CD14-positive monocyte (primary cell): ENCODE measurements at regions not wholly inside any gene's neighbourhood (a gene's known extent, or its start where the extent isn't known, plus 50 kb on each side); places are given as distances from the start of the nearest gene placed in this dataset.

Experiments
- DNase-seq, 3 donors: peaks; one replicate each; pipeline ENCODE4 v3.0.0-alpha.2; 2011 to 2022
- H2AFZ ChIP-seq: 2 replicates; pipeline ENCODE4 v1.6.0; 2012; ENCODE audit warnings: mild to moderate bottlenecking, low read depth, low read length, inconsistent platforms; ENCODE audit not compliant: insufficient read depth, poor library complexity, severe bottlenecking
- H3K27ac ChIP-seq, 2 donors: 1 replicate in 1 of 2; 2 replicates in 1 of 2; pipeline ENCODE4 v1.5.1; 2012 to 2013; ENCODE audit warnings: low read length in 2 of 2, control low read depth in 1 of 2, inconsistent platforms in 1 of 2, low read depth in 1 of 2, mild to moderate bottlenecking in 1 of 2
- H3K27me3 ChIP-seq, 2 donors: one replicate each; pipeline versions ENCODE4 v1.6.0 to v1.6.1; 2011 to 2013; ENCODE audit warnings: low read length in 2 of 2; ENCODE audit not compliant: control insufficient read depth in 2 of 2, insufficient read depth in 2 of 2
- H3K36me3 ChIP-seq, 2 donors: replicated peaks in 1 of 2; 1 replicate in 1 of 2; 2 replicates in 1 of 2; pipeline versions ENCODE4 v1.5.1 to v1.6.1; 2012 to 2013; ENCODE audit warnings: low read length in 2 of 2, control low read depth in 1 of 2, inconsistent platforms in 1 of 2, mild to moderate bottlenecking in 1 of 2; ENCODE audit not compliant: insufficient read depth in 2 of 2, control insufficient read depth in 1 of 2
- H3K4me1 ChIP-seq, 2 donors: 1 replicate in 1 of 2; 2 replicates in 1 of 2; pipeline versions ENCODE4 v1.5.1 to v1.6.1; 2012 to 2013; ENCODE audit warnings: low read length in 2 of 2, control low read depth in 1 of 2, inconsistent platforms in 1 of 2, mild to moderate bottlenecking in 1 of 2, moderate library complexity in 1 of 2; ENCODE audit not compliant: insufficient read depth in 2 of 2, control insufficient read depth in 1 of 2
- H3K4me2 ChIP-seq: replicated peaks from 2 replicates; pipeline ENCODE3; 2012; ENCODE audit warnings: low read length, moderate library complexity, mild to moderate bottlenecking; ENCODE audit not compliant: poor library complexity, severe bottlenecking; ENCODE audit errors: extremely low read depth
- H3K4me3 ChIP-seq, 3 experiments: fragments of 200-600 bp in 1 of 3; sonication (generic) in 1 of 3; replicated peaks in 1 of 3; 1 replicate in 2 of 3; 2 replicates in 1 of 3; pipeline ENCODE4 v1.5.1; 2011 to 2013; ENCODE audit warnings: low read length in 3 of 3, mild to moderate bottlenecking in 3 of 3, control low read depth in 2 of 3, low read depth in 2 of 3, inconsistent platforms in 1 of 3, moderate library complexity in 1 of 3
- H3K79me2 ChIP-seq: 2 replicates; pipeline ENCODE4 v1.6.0; 2012; ENCODE audit warnings: mild to moderate bottlenecking, control low read depth, inconsistent platforms, low read length, moderate library complexity; ENCODE audit not compliant: insufficient read depth
- H3K9ac ChIP-seq: 2 replicates; pipeline ENCODE4 v1.6.0; 2017; ENCODE audit warnings: low read length, mild to moderate bottlenecking; ENCODE audit not compliant: insufficient read depth, poor library complexity, severe bottlenecking
- H3K9me3 ChIP-seq, 2 donors: replicated peaks in 1 of 2; 1 replicate in 1 of 2; 2 replicates in 1 of 2; pipeline versions ENCODE4 v1.5.1 to v1.6.1; 2012 to 2013; ENCODE audit warnings: low read length in 2 of 2, control low read depth in 1 of 2; ENCODE audit not compliant: control insufficient read depth in 1 of 2, insufficient read depth in 1 of 2
- H4K20me1 ChIP-seq: 2 replicates; pipeline ENCODE4 v1.6.0; 2012; ENCODE audit warnings: mild to moderate bottlenecking, low read length, control low read depth, moderate library complexity; ENCODE audit not compliant: insufficient read depth
- H3K27ac Mint-ChIP-seq, 7 donors: one replicate each; pipeline ENCODE4 v1.8.0; 2020; ENCODE audit warnings: mild to moderate bottlenecking in 7 of 7, mixed read lengths in 7 of 7, moderate library complexity in 6 of 7, inconsistent platforms in 2 of 7
- H3K27me3 Mint-ChIP-seq, 3 donors: one replicate each; pipeline ENCODE4 v1.8.0; 2021 to 2022; ENCODE audit warnings: low read depth in 3 of 3, mild to moderate bottlenecking in 3 of 3, mixed read lengths in 3 of 3, moderate library complexity in 3 of 3, inconsistent platforms in 1 of 3
- H3K36me3 Mint-ChIP-seq, 2 donors: one replicate each; pipeline ENCODE4 v1.8.0; 2020; ENCODE audit warnings: mixed read lengths in 2 of 2, inconsistent platforms in 1 of 2, mild to moderate bottlenecking in 1 of 2
- H3K4me1 Mint-ChIP-seq: one replicate; pipeline ENCODE4 v1.8.0; 2020; ENCODE audit warnings: mild to moderate bottlenecking, mixed read lengths
- H3K4me3 Mint-ChIP-seq, 2 donors: one replicate each; pipeline ENCODE4 v1.8.0; 2020; ENCODE audit warnings: mild to moderate bottlenecking in 2 of 2, mixed read lengths in 2 of 2, moderate library complexity in 1 of 2
- H3K9me3 Mint-ChIP-seq, 7 donors: one replicate each; pipeline ENCODE4 v1.8.0; 2020 to 2022; ENCODE audit warnings: mixed read lengths in 7 of 7, mild to moderate bottlenecking in 6 of 7, moderate library complexity in 6 of 7, inconsistent platforms in 2 of 7
- WGBS: methylation state at CpG from one replicate; pipeline ENCODE4 v1.1.5; 2013; ENCODE audit warnings: missing lambda C conversion rate; ENCODE audit not compliant: insufficient coverage; 5-methylcytosine and 5-hydroxymethylcytosine counted together
- intact Hi-C, 2 donors: fragments of 100-400 bp; cut with micrococcal nuclease; formaldehyde crosslinking; loops; one replicate each; pipeline versions ENCODE4 v1.15.0 to v1.15.1; 2023
- TF ChIP-seq, protein P1 (sequence below): fragments of 200-600 bp; IDR thresholded peaks from one replicate; pipeline ENCODE4 v1.8.0; 2022; ENCODE audit warnings: antibody characterized with exemption, mild to moderate bottlenecking

GRCh38 chr7:67955061-67955460 lies 958.4 kb downstream of the TYW1 start:
- H3K27me3 Mint-ChIP-seq: peaks cover 0 to 4% (median 0%) of the 10 kb centered on the region in 3 donors
- H3K4me3 Mint-ChIP-seq: no peak overlapping the region

DNA sequence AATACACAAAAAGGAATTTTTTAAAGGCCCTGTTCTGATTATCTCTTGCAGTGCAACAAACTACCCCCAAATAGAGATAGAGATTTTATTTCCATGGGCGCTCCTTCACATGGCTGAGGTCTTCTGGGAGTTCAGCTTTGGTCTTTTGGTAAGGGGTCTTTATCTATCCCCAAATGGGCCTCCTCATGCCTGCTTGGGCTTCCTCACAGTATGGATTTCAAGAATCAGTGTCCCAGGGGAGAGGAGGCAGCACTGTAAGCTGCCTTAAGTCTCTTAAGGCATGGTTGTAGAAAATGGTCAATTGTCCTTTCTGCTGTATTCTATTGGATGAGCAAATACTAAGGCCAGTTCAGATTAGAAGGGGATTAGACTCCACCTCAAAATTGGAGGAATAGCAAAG lies 966.2 kb downstream of the TYW1 start:
- Mint-ChIP-seq H3K27me3 (no peaks in the 10 kb centered on the region), H3K4me3 (no peak overlapping the region), H3K9me3 (peaks cover 5 to 40% (median 22%) of the 10 kb centered on the region in 7 donors), H3K4me1 (no peaks in the 10 kb centered on the region), H3K27ac (no peak overlapping the region), H3K36me3 (no peaks in the 10 kb centered on the region)
- TF ChIP-seq, protein P1, sequence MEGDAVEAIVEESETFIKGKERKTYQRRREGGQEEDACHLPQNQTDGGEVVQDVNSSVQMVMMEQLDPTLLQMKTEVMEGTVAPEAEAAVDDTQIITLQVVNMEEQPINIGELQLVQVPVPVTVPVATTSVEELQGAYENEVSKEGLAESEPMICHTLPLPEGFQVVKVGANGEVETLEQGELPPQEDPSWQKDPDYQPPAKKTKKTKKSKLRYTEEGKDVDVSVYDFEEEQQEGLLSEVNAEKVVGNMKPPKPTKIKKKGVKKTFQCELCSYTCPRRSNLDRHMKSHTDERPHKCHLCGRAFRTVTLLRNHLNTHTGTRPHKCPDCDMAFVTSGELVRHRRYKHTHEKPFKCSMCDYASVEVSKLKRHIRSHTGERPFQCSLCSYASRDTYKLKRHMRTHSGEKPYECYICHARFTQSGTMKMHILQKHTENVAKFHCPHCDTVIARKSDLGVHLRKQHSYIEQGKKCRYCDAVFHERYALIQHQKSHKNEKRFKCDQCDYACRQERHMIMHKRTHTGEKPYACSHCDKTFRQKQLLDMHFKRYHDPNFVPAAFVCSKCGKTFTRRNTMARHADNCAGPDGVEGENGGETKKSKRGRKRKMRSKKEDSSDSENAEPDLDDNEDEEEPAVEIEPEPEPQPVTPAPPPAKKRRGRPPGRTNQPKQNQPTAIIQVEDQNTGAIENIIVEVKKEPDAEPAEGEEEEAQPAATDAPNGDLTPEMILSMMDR: no peak
- Histone ChIP-seq H3K27ac (no peak overlapping the region), H3K79me2 (no peaks in the 10 kb centered on the region), H3K4me3 (no peak overlapping the region), H4K20me1 (no peaks in the 10 kb centered on the region), H3K9ac (no peak overlapping the region), H3K36me3 (no peaks in the 10 kb centered on the region), H3K9me3 (peaks cover 11 to 24% of the 10 kb centered on the region in 2 donors), H3K4me1 (no peaks in the 10 kb centered on the region), H3K4me2 (no peak overlapping the region), H3K27me3 (no peaks in the 10 kb centered on the region), H2AFZ (no peak overlapping the region)
- intact Hi-C loops: no loop called here
- no CpG with 5 or more reads among the region's 1 CpG for WGBS
- DNase-seq: no peak

More at GRCh38 chr7:67955061-67955460, 958.4 kb downstream of the TYW1 start:
- no peak overlapping the region for H3K9ac ChIP-seq
- Mint-ChIP-seq H3K27ac (peak overlapping the region in 1 of 7 donors; percentile 7), H3K9me3 (peaks cover 8 to 45% (median 26%) of the 10 kb centered on the region in 7 donors), H3K4me1 (no peaks in the 10 kb centered on the region), H3K36me3 (no peaks in the 10 kb centered on the region)
- 54% methylated on average over 3 of the region's 3 CpGs for WGBS
- H4K20me1 ChIP-seq: no peaks in the 10 kb centered on the region
- no peak overlapping the region for H3K4me3 ChIP-seq
- H3K27ac ChIP-seq: no peak overlapping the region
- no peaks in the 10 kb centered on the region for H3K79me2 ChIP-seq
- peaks cover 11 to 22% of the 10 kb centered on the region in 2 donors for H3K9me3 ChIP-seq
- TF ChIP-seq, protein P1: no peak
- no peaks in the 10 kb centered on the region for H3K4me1 ChIP-seq
- intact Hi-C loops: no loop called here
- H3K4me2 ChIP-seq: no peak overlapping the region
- DNase-seq: no peak
- H2AFZ ChIP-seq: no peak overlapping the region
- H3K36me3 ChIP-seq: no peaks in the 10 kb centered on the region
- H3K27me3 ChIP-seq: no peaks in the 10 kb centered on the region
